ENCODE measurements at regions not wholly inside any gene's neighbourhood (a gene's known extent, or its start where the extent isn't known, plus 50 kb on each side); places are given as distances from the start of the nearest gene placed in this dataset.

DNA sequence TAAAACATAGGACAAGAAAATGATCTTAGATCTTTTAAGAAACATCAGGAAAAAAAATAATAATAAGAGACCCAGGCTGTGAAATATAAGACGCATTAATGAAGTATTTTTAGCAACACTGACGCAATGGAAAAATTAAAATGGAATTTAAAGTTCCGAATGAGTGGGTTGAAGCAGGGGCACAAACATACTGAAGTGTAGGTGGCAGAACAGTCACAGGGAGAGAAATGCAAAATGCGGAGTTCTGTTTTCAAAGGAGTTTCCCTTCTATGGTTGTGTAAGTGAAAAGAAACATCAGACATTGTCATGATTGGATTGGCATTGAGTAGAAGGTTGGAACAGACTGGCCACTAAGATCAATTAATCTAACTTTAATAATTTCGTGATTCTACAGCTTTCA, 159.8 kb downstream of the CYSLTR2 start:
- Mint-ChIP-seq H3K4me3 (no peak overlapping the region), H3K9me3 (no peaks in the 10 kb centered on the region), H3K36me3 (no peaks in the 10 kb centered on the region), H3K4me1 (peaks cover 11% of the 10 kb centered on the region in 2 donors), H3K27ac (no peak overlapping the region), H3K27me3 (ENCODE audit: low read depth in 2 of 2) (peaks cover 14 to 15% of the 10 kb centered on the region in 2 donors)
- TF ChIP-seq, protein P1, sequence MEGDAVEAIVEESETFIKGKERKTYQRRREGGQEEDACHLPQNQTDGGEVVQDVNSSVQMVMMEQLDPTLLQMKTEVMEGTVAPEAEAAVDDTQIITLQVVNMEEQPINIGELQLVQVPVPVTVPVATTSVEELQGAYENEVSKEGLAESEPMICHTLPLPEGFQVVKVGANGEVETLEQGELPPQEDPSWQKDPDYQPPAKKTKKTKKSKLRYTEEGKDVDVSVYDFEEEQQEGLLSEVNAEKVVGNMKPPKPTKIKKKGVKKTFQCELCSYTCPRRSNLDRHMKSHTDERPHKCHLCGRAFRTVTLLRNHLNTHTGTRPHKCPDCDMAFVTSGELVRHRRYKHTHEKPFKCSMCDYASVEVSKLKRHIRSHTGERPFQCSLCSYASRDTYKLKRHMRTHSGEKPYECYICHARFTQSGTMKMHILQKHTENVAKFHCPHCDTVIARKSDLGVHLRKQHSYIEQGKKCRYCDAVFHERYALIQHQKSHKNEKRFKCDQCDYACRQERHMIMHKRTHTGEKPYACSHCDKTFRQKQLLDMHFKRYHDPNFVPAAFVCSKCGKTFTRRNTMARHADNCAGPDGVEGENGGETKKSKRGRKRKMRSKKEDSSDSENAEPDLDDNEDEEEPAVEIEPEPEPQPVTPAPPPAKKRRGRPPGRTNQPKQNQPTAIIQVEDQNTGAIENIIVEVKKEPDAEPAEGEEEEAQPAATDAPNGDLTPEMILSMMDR (IDR thresholded peaks at IDR 0.05): no peak
- intact Hi-C loops (cut with micrococcal nuclease): no loop called here
- Histone ChIP-seq H3K4me3 (ENCODE audit: low read length) (no peak overlapping the region), H3K4me1 (ENCODE audit: control insufficient read depth, insufficient read depth, low read length) (no peaks in the 10 kb centered on the region), H3K36me3 (ENCODE audit: control insufficient read depth, insufficient read depth, low read length) (no peaks in the 10 kb centered on the region), H3K27me3 (ENCODE audit: control insufficient read depth, insufficient read depth, low read length) (no peaks in the 10 kb centered on the region), H3K27ac (ENCODE audit: low read length) (no peak overlapping the region), H3K9me3 (ENCODE audit: control insufficient read depth, insufficient read depth, low read length) (no peaks in the 10 kb centered on the region)
- no peak for DNase-seq
- no peak for ATAC-seq
- WGBS (ENCODE audit: insufficient coverage): 95% methylated on average over 5 of the region's 5 CpGs

DNA sequence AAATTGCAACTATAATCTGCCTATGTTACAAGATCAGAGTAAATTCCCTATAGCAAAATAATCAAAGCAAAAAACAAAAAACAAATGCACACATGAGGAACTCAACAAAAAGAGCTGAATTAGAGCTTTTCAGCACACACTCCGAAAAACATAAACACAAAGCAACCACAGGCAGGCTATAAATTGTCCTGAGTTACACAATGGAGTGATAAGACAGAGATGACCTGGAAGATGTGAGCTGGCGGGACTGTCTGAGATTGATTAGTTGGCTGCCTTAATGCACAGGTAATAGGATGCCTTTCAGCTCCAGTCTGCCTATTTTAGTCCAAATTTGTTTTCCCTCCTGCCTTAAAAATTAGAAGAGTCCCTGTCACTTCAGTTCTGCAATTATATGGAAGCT, 159.0 kb upstream of the FNDC3A start:
- Histone ChIP-seq H3K9me3 (ENCODE audit: control insufficient read depth, insufficient read depth, low read length) (no peaks in the 10 kb centered on the region), H3K27me3 (ENCODE audit: control insufficient read depth, insufficient read depth, low read length) (no peaks in the 10 kb centered on the region), H3K4me3 (ENCODE audit: low read length) (no peak overlapping the region), H3K4me1 (ENCODE audit: control insufficient read depth, insufficient read depth, low read length) (no peaks in the 10 kb centered on the region), H3K36me3 (ENCODE audit: control insufficient read depth, insufficient read depth, low read length) (no peaks in the 10 kb centered on the region), H3K27ac (ENCODE audit: low read length) (no peak overlapping the region)
- ATAC-seq (no peak), DNase-seq (no peak)
- Mint-ChIP-seq H3K27ac (peak overlapping the region in 1 of 2 donors; percentile 2), H3K4me3 (no peak overlapping the region), H3K27me3 (ENCODE audit: low read depth in 2 of 2) (peaks cover 10 to 17% of the 10 kb centered on the region in 2 donors), H3K9me3 (no peaks in the 10 kb centered on the region), H3K36me3 (no peaks in the 10 kb centered on the region), H3K4me1 (peaks cover 11% of the 10 kb centered on the region in 2 donors)
- intact Hi-C loops (cut with micrococcal nuclease): no loop called here
- TF ChIP-seq, protein P1 (IDR thresholded peaks at IDR 0.05): no peak
- WGBS (ENCODE audit: insufficient coverage): 100% methylated on average over 1 of the region's 2 CpGs

DNA sequence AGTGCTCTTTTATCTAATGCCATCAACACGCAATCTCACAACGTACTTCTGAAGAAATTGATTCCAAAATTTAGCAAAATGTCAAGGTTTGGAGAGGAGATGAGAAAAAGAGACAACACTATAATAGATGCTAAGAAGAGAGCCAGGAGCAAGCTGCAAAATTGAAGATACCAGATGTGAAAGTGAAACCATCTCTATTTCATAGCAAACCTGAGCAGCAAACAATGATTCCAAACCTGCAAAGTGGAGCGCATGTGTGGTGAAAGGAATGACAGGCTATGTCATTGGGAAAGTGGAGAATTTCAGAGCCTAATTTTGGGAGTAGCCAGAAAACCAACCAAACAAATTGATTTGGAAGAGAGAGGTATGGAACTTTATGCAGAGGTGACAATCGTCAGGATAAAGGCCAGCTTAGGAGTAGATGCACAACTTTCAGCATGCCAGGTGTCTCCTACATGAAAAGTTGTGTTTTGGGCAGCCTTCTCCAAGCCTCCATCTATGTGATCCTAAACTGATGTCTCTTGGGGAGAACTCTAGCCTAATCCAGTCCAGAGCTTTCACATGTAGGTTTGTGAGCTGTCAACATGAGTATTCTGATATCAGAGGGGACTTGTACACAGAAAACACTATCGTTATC, 158.4 kb upstream of the FNDC3A start:
- Mint-ChIP-seq H3K4me3 (peak overlapping the region; percentile 2), H3K9me3 (no peaks in the 10 kb centered on the region), H3K36me3 (no peaks in the 10 kb centered on the region), H3K27ac (peak overlapping the region in 1 of 2 donors; percentile 2), H3K4me1 (peaks cover 11% of the 10 kb centered on the region in 2 donors), H3K27me3 (ENCODE audit: low read depth in 2 of 2) (peaks cover 9 to 20% of the 10 kb centered on the region in 2 donors)
- Histone ChIP-seq H3K4me3 (ENCODE audit: low read length) (no peak overlapping the region), H3K4me1 (ENCODE audit: control insufficient read depth, insufficient read depth, low read length) (no peaks in the 10 kb centered on the region), H3K27ac (ENCODE audit: low read length) (no peak overlapping the region), H3K9me3 (ENCODE audit: control insufficient read depth, insufficient read depth, low read length) (no peaks in the 10 kb centered on the region), H3K36me3 (ENCODE audit: control insufficient read depth, insufficient read depth, low read length) (no peaks in the 10 kb centered on the region), H3K27me3 (ENCODE audit: control insufficient read depth, insufficient read depth, low read length) (no peaks in the 10 kb centered on the region)
- ATAC-seq (no peak), DNase-seq (peak in 1 of 2 donors; percentile 41)
- intact Hi-C loops (cut with micrococcal nuclease): no loop called here
- TF ChIP-seq, protein P1 (IDR thresholded peaks at IDR 0.05): no peak
- WGBS (ENCODE audit: insufficient coverage): 87% methylated on average over 3 of the region's 5 CpGs

All from natural killer cell (primary cell).